Breast epithelium (tissue), 3 donors: ENCODE measurements at regions not wholly inside any gene's neighbourhood (a gene's known extent, or its start where the extent isn't known, plus 50 kb on each side); places are given as distances from the start of the nearest gene placed in this dataset.
"Not testable (repeated sequence)": the region's sequence is repeated elsewhere in the genome, so short reads cannot be mapped to it uniquely, and the experiment has no call there.

Experiments used
- CTCF ChIP-seq, 3 donors: fragments of 450-650 bp; IDR thresholded peaks; one replicate each; pipeline ENCODE4 v1.5.1; 2016 to 2017; ENCODE audit warnings: antibody characterized with exemption in 3 of 3, mild to moderate bottlenecking in 3 of 3, moderate library complexity in 3 of 3
- POLR2AphosphoS5 ChIP-seq, 3 donors: sonication (generic); formaldehyde crosslinking; IDR thresholded peaks; one replicate each; pipeline ENCODE4 v1.6.1; 2017; ENCODE audit warnings: antibody characterized with exemption in 3 of 3

GRCh38 chr18:107947-108664, 50.3 kb upstream of the USP14 start:
- TF ChIP-seq CTCF, POLR2AphosphoS5 (IDR thresholded peaks at IDR 0.05): not testable (repeated sequence)
